KMS-11 (cell line): ENCODE measurements at regions not wholly inside any gene's neighbourhood (a gene's known extent, or its start where the extent isn't known, plus 50 kb on each side); places are given as distances from the start of the nearest gene placed in this dataset.
"Not testable (repeated sequence)": the region's sequence is repeated elsewhere in the genome, so short reads cannot be mapped to it uniquely, and the experiment has no call there.

Experiments used
- H2AFZ ChIP-seq: fragments of 200-600 bp; sonication (generic); 2 replicates; pipeline ENCODE4 v1.6.1; 2016; ENCODE audit warnings: antibody characterized with exemption, mixed run types, low read depth
- H3K27ac ChIP-seq: fragments of 200-600 bp; sonication (generic); 2 replicates; pipeline ENCODE4 v1.6.1; 2016; ENCODE audit warnings: mild to moderate bottlenecking, mixed run types
- H3K27me3 ChIP-seq: fragments of 200-600 bp; sonication (generic); 2 replicates; pipeline ENCODE4 v1.6.1; 2017; ENCODE audit warnings: mild to moderate bottlenecking, low read depth, mixed run types, moderate library complexity; ENCODE audit not compliant: insufficient read depth
- H3K36me3 ChIP-seq: fragments of 200-600 bp; sonication (generic); 2 replicates; pipeline ENCODE4 v1.6.1; 2017; ENCODE audit warnings: mild to moderate bottlenecking, mixed run types; ENCODE audit not compliant: insufficient read depth
- H3K4me1 ChIP-seq: fragments of 200-600 bp; sonication (generic); 2 replicates; pipeline ENCODE4 v1.6.1; 2016; ENCODE audit warnings: mild to moderate bottlenecking, low read depth, mixed run types; ENCODE audit not compliant: poor library complexity, severe bottlenecking
- H3K4me2 ChIP-seq: fragments of 200-600 bp; sonication (generic); 2 replicates; pipeline ENCODE4 v1.7.0; 2016; ENCODE audit warnings: mild to moderate bottlenecking, mixed run types
- H3K4me3 ChIP-seq: fragments of 200-600 bp; sonication (generic); IDR thresholded peaks from 2 replicates; pipeline ENCODE4 v1.6.1; 2017; ENCODE audit warnings: low read depth, low read length, mixed read lengths; ENCODE audit not compliant: insufficient read depth
- H3K79me2 ChIP-seq: fragments of 200-600 bp; sonication (generic); 2 replicates; pipeline ENCODE4 v1.6.1; 2016; ENCODE audit warnings: low read depth, mixed run types; ENCODE audit not compliant: insufficient read depth
- H3K9ac ChIP-seq: fragments of 200-600 bp; sonication (generic); 2 replicates; pipeline ENCODE4 v1.6.1; 2016; ENCODE audit warnings: mild to moderate bottlenecking, mixed run types
- H4K20me1 ChIP-seq: fragments of 200-600 bp; sonication (generic); 2 replicates; pipeline ENCODE4 v1.6.1; 2016; ENCODE audit warnings: mild to moderate bottlenecking, mixed run types; ENCODE audit not compliant: insufficient read depth
- CTCF ChIP-seq: fragments of 200-600 bp; sonication (generic); conservative IDR thresholded peaks from 2 replicates; pipeline ENCODE4 v1.6.1; 2017; ENCODE audit warnings: low read depth, mild to moderate bottlenecking, antibody characterized with exemption, low read length, moderate library complexity, mixed read lengths

- no peak overlapping the region for H3K4me2 ChIP-seq
- no peak overlapping the region for H3K27ac ChIP-seq
- no peaks in the 10 kb centered on the region for H3K4me1 ChIP-seq
- H3K36me3 ChIP-seq, result no peaks in the 10 kb centered on the region
- no peak overlapping the region for H3K9ac ChIP-seq
- TF ChIP-seq CTCF, result no peak
- H2AFZ ChIP-seq, result no peak overlapping the region
- H4K20me1 ChIP-seq, result no peaks in the 10 kb centered on the region
- H3K4me3 ChIP-seq, result no peak overlapping the region
- H3K27me3 ChIP-seq, result no peaks in the 10 kb centered on the region
- H3K79me2 ChIP-seq, result no peaks in the 10 kb centered on the region
Measured at GRCh38 chrX:84760560-84760959, 243.1 kb upstream of the APOOL start.

- Histone ChIP-seq H3K4me1 (no peaks in the 10 kb centered on the region), H3K4me3 (no peak overlapping the region), H3K4me2 (no peak overlapping the region), H3K36me3 (no peaks in the 10 kb centered on the region), H3K27ac (no peak overlapping the region), H3K79me2 (no peaks in the 10 kb centered on the region), H3K27me3 (no peaks in the 10 kb centered on the region), H2AFZ (no peak overlapping the region), H3K9ac (no peak overlapping the region), H4K20me1 (no peaks in the 10 kb centered on the region)
- TF ChIP-seq CTCF, result no peak
Measured at GRCh38 chrX:84796321-84796720, 207.4 kb upstream of the APOOL start.

- Histone ChIP-seq H2AFZ (no peak overlapping the region), H3K4me1 (no peaks in the 10 kb centered on the region), H3K27me3 (no peaks in the 10 kb centered on the region), H3K4me2 (no peak overlapping the region), H3K36me3 (no peaks in the 10 kb centered on the region), H3K4me3 (no peak overlapping the region), H3K79me2 (no peaks in the 10 kb centered on the region), H3K9ac (no peak overlapping the region), H3K27ac (no peak overlapping the region), H4K20me1 (no peaks in the 10 kb centered on the region)
- no peak for TF ChIP-seq CTCF
Measured at GRCh38 chrX:84830836-84831235, 172.8 kb upstream of the APOOL start.

- H3K4me2 ChIP-seq, H4K20me1 ChIP-seq: not testable (repeated sequence)
Measured at GRCh38 chrX:84846541-84846940, 157.1 kb upstream of the APOOL start.

GRCh38 chrX:84851183-84851582 is 152.5 kb upstream of the APOOL start:
- not testable (repeated sequence) for H3K27ac ChIP-seq, H3K79me2 ChIP-seq, H3K36me3 ChIP-seq, H3K4me1 ChIP-seq, H3K4me2 ChIP-seq, H2AFZ ChIP-seq, H3K4me3 ChIP-seq, H3K9ac ChIP-seq, H4K20me1 ChIP-seq, H3K27me3 ChIP-seq

More at GRCh38 chrX:84846541-84846940, 157.1 kb upstream of the APOOL start:
- H3K27me3 ChIP-seq, H3K4me1 ChIP-seq, H3K4me3 ChIP-seq, H3K9ac ChIP-seq, H3K36me3 ChIP-seq, H3K27ac ChIP-seq, H3K79me2 ChIP-seq, H2AFZ ChIP-seq: not testable (repeated sequence)

GRCh38 chrX:84856791-84857190 is 146.9 kb upstream of the APOOL start:
- H3K27ac ChIP-seq, H4K20me1 ChIP-seq, H3K36me3 ChIP-seq, H3K9ac ChIP-seq, H3K4me2 ChIP-seq, H3K79me2 ChIP-seq, H3K4me3 ChIP-seq, H2AFZ ChIP-seq, H3K27me3 ChIP-seq, H3K4me1 ChIP-seq: not testable (repeated sequence)

DNA sequence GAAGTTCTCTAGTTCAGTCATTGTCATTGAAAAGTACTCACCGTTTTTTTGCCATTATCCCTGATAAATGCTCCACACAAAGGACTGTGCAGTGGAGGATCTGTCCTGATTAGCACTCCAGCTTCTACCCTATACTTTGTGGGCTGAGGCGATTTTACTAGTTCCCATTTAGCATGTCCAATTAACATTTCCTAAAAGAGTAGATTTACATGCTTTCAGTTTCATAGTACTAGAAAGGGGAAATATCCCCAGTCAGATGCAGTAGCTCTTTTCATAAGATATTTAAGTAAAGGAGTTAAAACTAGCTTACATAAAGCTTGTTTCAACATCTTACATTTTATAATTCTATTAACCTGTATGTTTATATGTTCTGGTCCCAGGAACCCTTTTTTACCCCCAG is 144.9 kb upstream of the APOOL start:
- not testable (repeated sequence) for H3K36me3 ChIP-seq, H3K27ac ChIP-seq, H3K4me3 ChIP-seq, H3K4me1 ChIP-seq, H3K4me2 ChIP-seq, H3K79me2 ChIP-seq, H2AFZ ChIP-seq, H3K9ac ChIP-seq, H4K20me1 ChIP-seq, H3K27me3 ChIP-seq
